Hippocampal formation (tissue), 2 donors: ENCODE measurements at regions not wholly inside any gene's neighbourhood (a gene's known extent, or its start where the extent isn't known, plus 50 kb on each side); places are given as distances from the start of the nearest gene placed in this dataset.

Source experiments
- DNase-seq, 2 donors: peaks; one replicate each; lab custom pipeline; 2025; lab: John Stamatoyannopoulos, UW

DNA sequence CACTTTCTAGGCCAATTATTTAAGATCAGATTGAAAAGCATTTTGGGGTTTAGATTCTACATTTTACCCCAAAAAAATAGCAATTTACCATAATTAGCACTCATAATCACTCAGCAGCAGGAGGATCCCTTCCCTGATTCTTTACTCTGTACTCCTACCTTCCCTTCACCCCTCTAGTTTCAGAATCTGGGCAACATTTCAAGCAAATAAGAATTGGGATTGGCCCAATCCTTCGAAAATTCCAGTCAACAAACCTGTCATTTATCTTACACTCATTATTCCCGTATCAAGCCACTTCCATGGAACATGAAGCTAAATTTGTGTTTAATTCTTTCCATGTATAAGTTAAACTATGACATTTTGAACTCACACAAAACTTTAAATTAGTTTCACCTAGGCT, 349.1 kb upstream of the USP15 start:
- DNase-seq, result no peak

DNA sequence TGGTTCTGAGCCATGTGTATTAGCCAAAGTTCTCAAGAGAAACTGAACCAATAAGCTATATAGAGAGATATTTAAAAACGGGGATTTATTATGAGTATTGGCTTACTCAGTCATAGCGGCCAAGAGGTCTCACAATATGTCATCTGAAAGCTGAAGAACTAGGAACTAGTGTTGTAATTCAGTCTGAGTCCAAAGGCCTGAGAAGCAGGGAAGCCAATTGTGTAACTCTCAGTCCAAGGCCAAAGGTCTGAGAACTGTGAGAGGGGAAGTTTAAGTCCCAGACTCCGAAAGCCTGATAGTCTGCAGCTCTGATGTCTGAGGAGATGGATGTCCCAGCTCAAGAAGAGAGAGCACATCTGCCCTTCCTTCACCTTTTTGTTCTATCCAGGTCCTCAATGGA, 344.8 kb upstream of the USP15 start:
- DNase-seq, result no peak

DNA sequence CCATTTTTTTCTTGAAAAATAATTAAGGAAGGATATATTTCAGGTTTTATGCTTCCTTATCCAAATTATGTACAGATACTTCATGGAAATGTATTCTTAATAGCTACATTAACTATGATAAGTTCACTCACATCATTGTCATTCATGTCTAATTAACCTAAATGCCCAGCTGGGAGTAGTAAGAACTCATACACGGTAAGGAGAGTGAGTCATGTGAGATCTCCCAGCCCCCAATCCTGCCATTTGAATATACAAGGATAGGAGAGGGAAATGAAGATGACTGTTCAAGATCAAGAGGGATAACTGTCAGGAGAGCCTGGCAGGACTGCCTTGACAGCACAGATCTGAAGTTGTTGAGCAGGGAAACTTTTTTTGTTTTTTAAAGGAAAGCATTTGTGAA, 343.4 kb upstream of the USP15 start:
- DNase-seq, result no peak

DNA sequence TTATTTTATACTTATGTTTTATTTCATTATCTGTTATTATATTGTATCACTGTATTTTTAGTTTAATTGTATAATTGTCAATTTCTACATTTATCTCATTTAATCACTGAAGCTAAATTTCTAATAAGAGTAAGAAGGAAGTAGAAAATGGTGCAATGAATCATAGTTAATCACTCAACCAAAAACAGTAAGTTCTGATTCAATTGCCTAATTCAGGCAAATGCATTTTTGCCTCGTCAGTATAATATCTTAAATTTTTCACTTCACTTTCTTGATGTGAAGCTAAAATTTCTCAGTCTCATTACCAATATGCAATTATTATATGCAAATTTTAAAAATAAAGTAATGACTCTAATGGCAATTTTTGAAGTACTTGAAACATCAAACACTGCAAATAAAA, 340.5 kb upstream of the USP15 start:
- DNase-seq, result no peak

DNA sequence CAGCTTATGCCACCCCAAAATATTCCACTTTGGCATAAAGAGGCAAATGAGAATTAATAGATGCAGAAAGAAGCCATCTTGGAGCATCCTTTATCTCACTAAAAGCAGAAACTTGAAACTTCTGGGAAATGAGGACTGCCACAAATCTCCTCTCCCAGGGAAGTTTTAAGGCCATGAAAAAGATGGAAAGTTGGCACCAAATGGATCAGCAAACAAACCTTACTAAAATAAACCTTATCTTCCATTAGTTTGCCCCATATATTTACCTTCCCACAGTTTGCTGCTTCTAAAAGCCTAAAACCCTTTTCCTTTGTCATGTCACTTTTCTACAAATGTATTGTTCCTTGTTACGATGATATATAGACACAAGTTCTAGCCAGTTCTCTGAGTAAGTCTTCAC, 340.0 kb upstream of the USP15 start:
- DNase-seq, result no peak

DNA sequence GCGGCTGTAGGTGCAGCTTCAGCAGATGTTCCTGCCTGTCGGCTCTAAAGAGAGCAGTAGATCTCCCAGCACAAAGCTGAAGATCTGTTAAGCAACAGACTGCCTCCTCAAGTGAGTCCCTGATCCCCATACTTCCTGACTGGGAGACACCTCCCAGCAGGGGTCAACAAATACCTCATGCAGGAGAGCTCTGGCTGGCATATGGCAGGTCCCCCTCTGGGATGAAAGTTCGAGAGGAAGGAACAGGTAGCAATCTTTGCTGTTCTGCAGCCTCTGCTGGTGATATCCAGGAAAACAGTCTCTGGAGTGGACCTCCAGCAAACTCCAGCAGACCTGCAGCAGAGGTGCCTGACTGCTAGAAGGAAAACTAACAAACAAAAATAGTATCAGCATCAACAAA, 337.1 kb upstream of the USP15 start:
- no peak for DNase-seq

DNA sequence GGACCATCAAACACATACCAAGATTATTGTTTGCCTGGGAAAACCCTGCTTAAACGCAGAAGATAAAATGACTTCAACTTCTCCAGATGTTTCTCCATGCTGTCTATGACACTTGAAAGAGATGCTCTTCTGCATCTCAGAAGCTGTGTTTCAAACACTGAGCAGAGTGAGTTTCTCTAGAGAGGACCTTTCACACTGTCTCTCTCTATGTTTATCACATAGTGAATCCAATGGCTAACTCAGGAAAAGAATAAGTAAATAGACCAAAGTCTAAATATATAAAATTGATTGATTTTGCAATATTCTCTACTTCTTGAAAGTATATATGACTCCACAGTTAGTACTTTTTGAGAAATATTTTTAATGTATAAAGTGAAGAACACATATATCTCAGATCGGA, 325.6 kb upstream of the USP15 start:
- DNase-seq, result no peak

DNA sequence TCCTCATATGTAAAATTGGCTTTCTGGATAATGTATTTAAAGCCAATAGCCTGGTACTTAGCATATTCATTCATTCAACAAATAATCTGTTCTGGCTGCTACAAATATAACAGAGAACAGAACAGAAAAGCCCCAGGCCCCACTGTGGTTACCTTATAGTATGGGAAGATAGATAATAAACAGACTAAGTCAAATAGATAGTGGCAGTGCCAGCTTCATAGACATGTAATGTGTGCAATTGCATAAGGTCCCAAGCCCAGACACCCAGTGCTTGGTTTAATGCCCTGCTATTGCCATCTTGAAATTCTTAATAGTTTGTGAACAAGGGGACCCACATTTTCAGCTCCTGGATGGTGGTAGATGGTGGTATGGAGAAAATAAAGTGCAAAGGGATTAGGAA, 320.2 kb upstream of the USP15 start:
- no peak for DNase-seq

DNA sequence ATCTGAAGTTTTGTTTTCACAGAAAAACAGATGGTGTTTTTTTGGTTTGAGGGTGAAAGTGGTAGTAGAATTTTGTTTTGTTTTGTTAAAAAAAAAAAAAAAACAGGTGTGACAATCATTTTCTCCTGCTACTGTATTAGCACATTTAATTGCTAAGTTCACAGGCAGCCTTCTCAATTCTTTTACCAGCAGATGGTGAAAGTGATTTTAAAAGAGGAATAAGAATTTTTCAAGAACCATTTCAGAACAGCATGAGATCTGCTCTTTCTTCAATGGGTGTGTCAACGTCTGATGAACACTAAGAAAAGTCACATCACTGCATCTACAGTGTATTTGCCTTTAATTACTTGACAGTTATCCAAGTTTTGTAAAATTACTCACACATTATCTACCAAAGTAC, 303.7 kb upstream of the USP15 start:
- no peak for DNase-seq

DNA sequence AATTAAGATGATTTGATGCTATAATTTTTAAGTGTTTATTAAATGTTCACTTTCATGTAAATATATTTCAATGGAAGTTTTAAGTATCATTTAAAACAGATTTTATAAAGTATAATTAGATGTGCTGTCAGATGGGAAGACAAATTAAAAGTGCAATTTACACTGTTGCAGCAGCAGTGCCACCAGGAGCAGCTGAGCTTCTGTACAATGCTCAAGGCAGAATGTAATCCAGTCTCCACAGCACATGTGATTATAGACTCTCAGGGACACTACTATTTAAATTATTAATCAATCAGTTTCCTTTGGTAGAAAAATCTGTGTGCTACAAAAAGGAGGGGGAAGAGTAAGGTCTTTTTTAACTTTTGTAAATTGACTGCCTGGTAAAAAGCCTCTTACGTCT, 285.7 kb upstream of the USP15 start:
- DNase-seq, result no peak

DNA sequence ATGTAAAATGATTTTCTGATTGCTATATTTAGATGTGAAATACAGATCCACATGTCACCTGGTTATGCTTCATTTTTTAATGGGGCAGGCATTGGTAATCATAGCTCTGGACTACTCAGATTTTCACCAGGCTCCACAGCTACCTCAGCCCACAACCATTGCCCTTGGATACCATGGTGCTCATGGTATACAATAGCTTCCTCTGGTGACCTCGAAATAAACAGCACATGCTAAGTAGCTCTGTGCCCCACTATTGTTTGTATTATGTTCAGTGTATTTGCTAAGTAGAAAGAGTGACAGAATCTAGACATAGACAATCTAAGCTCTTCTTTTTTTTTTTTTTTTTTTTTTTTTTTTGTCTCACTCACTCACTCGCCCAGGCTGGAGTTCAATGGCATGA, 274.4 kb upstream of the USP15 start:
- no peak for DNase-seq

DNA sequence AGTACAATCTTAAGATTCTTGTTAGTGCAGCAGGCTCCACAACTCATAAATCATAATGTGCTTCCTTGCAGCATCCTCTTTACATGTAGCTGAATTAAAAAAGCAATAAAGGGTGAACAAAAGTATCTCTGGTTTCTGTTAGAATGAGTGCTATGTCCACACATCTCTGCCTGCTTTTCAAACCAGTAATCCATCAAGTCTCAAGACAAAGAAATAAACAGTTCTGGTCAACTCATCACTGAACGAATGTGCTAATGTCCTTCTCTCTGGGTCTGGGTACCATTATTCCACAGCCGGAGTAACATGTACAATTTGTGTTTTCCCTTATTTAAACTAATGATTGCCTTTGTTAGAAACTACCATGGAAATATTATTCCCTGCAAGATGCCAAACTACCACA, 273.0 kb upstream of the USP15 start:
- no peak for DNase-seq

DNA sequence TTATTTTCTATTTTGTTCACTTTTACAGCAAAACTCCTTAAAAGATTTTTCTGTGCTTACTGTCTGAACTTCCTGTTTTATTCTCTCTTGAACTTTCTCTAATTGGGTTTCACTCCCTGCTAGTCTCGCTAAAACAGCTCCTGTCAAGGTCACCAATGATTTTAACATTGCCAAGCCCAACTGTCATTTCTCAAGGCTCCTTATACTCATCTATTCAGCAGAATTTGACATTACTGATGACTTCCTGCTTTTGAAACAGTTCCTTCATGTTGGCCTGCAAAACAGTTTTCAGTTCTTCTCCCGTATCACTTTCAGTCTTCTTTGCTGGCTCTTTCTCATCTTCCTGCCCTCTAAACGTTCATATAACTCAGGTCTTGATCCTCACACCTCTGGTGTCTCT, 268.5 kb upstream of the USP15 start:
- DNase-seq, result no peak

DNA sequence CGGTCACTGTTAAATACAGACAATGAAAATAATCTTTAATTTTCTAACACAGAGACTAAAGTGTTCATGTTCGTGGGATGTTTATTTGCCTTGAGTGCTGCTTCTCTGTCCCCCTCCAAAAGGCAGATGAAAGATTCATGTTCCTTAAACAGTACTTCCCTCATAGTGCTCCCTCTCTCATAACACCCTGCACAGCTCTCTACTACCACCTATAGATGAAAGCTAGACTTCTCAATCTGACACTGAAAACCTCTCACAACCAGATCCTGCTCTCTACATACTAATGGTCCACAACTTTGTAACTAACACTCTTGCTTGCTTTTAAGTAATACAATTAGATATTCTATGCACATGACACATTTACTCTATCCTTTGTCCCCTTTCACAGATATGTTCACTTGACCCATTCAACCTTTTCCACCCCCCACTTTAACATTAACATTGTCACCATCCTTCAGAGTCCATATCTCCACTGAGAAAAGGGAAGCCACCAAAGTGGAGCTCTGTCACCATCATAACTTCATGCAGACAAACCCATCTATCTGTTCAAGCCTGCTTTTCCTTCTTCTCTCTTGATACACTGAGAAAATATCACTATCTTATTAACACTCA, 266.4 kb upstream of the USP15 start:
- DNase-seq, result peak in 1 of 2 donors; percentile 9

DNA sequence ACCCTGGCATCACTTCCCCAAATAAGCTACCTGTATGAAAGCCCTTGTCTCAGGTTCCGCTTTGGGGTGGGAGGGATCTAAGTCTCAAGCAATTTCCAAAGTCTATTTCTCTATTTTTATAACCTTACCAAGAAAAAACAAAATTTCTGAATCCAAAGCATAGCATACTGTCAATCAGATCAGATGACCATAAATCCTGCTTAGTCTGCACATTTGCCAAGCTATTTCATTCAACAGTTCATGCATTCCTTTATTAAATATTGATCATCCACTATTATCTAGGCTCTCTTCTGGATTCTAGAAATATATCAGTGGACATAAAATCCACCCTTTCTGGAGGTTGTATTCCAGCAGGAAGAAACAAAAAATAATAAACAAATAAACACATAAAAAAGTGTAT, 263.5 kb upstream of the USP15 start:
- no peak for DNase-seq

DNA sequence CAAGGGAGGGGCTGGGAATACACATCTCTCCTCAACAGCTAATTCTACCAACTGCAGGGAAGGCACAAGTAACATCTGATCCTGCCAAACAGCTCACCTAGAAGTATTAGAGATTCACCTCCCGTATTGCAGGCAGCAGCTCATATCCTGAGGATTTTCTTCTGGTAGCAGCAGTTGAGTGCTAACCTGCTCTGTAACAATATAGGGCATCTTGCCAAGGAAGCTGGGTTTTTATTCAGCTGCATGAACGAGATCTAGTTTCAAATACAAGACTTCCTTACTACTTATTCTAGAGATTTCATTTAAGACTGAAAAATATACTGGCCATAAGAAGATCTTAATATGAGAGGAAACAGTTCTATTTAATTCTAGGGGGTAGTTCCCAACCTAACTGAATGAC, 261.4 kb upstream of the USP15 start:
- DNase-seq, result no peak

DNA sequence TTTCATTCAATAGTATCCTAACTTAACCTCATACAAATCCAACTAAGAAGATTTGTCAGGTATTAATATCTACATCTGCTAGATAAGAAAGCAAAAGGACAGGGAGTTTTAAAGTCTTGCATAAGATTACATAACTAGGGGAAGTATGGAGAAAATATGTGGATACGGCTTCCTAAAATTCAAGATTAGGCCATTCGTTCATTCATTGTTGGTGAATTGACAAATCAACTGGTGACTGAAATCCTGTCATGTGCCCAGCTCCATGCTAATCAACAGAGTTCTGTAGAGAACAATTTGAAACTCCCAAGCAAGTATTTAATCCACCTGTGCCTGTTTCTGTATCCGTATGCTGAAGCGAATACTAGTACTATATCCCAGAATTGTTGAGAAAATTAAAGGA, 260.9 kb upstream of the USP15 start:
- no peak for DNase-seq

DNA sequence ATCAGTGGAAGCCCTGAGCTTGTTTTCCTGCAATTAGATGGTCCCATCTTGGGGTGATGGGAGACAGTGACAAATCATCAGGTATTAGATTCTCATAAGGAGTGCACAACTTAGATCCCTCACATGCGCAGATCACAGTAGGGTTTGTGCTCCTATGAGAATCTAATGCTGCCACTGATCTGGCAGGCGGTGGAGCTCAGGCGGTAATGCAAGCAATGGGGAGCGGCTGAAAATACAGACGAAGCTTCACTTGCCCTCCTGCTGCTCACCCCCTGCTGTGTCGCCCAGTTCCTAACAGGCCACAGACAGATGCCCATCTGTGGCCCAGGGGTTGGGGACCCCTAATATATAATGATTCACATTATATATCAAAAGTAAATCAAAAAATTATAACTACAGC, 258.8 kb upstream of the USP15 start:
- DNase-seq, result no peak

DNA sequence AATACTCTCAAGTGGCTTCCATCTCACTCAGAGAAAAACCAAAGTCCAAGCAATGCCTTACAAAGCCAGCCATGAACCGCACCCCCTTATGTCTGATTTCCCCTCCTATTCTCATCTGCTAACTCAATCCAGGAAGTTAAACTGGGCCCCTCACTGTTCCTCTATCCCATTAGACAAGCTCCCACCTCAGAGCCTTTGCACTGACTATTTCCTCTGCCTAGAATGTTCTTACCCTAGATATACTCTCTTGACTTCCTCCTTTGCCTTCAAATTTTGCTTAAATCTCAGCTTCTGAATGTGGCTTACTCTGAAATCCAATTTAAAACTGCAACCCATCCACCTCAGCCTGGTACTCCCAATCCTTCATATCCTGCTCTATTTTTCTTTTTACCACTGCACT, 257.0 kb upstream of the USP15 start:
- DNase-seq, result no peak

DNA sequence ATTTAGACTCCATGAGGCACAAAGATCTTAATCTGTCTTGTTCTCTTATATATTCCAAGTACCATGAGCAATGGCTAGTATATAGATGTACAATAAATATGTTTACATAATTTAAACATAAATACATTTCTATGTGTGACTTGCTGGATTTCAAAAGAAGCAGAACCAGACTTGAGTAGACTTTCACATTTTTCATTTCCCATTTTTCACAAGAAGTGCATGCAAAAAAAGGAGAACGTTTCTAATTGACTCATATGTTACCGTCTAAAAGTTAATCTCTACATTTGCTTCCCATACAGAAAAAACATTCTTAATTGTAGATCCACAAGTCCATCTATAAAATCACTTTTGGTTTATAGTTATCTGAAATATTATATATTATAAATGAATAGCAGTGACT, 256.5 kb upstream of the USP15 start:
- DNase-seq, result no peak

DNA sequence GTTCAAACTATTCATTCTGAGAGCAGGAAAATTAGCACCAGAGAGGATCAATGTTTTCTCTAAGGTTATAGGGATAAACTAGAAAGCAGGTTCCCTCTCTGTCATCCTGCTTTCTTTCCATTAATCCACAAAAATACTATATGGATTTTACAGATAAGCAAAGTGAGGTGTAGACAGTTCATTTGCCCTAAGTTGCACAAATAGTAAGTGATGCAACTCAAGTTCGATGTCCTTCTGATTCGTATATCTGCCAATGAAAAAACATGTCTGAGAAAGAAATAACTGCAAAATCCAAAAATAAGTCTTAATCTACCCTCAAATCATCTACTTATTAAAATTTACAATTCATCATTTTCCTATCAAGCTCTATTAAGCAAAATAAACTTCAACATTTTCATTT, 254.6 kb upstream of the USP15 start:
- DNase-seq, result no peak

DNA sequence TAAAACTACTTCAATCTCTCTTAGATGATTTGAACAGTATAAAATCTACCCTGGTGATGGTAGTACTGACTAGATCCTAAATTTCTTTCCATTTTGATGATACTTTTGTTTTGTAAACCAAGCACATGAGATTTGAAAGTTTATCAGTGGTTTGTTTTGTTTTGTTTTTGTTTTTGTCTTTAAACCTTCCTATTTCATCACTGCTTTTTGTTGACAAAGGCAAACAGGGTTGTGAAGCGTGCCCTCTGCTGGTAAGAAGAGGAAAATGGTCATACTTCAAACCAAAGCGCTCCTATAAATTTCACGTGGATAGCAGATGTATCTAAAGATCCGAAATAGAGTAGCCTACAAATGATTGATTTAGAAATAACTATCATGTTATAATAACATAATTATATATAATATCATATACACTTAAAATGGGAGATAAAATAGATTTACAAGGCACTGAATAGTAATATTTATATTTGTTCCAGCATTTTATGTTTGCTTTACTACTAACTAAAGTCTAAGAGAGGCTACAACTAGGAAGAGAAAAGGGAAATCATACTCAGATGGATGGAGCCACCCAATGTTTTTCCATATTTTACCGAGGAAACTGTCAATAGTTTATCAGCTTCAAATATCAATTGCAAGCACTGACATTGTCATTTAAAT, 254.0 kb upstream of the USP15 start:
- peak in 1 of 2 donors; percentile 9 for DNase-seq

DNA sequence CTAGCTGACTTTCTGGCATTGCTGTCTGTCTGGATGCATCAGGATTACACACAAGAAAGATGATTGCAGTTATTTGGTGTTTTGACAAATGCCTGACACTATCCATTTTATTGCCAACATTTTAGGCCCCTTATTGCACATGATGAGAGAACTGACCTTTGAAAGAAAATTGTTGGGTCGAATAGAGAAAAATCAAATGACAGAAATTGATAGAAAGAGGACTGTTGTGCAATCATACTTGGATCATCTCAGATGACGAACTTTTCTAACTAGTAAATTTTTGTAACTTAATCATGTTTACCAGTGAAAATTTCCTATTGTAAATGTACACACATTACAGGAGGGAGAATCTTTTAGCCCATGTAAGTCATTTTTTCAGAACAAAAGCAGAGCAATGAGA, 251.5 kb upstream of the USP15 start:
- no peak for DNase-seq

DNA sequence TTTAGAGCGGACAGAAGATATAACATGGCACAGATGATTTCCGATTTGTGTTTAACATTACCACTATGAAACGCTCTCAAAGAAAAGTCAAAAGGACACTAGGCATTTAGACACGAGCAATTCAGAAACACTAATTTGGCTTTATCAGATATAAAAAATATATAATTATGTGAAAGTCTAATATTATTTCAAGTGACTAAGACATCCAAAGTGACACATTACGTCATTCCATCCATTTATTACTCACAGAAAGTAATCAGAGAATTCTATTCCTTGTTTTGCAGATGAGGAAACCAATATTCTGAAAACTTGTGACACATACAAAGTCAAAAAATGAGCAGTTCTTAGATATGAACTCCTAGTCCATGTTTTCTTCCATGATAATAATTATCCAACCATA, 250.8 kb upstream of the USP15 start:
- DNase-seq, result no peak
